Vagina (tissue), 2 donors: ENCODE measurements at regions not wholly inside any gene's neighbourhood (a gene's known extent, or its start where the extent isn't known, plus 50 kb on each side); places are given as distances from the start of the nearest gene placed in this dataset.

Experiments
- DNase-seq, 2 donors: peaks; one replicate each; pipeline ENCODE4 v3.0.0-alpha.2; 2017; ENCODE audit errors: extremely low spot score in 2 of 2
- H3K27ac ChIP-seq: fragments of 200-600 bp; sonication (generic); one replicate; pipeline ENCODE4 v1.5.1; 2019
- H3K27me3 ChIP-seq: fragments of 200-600 bp; sonication (generic); one replicate; pipeline ENCODE4 v1.5.1; 2019
- H3K36me3 ChIP-seq, 2 donors: fragments of 200-600 bp; sonication (generic); one replicate each; pipeline ENCODE4 v1.5.1; 2017 to 2019
- H3K4me1 ChIP-seq: fragments of 200-600 bp; sonication (generic); one replicate; pipeline ENCODE4 v1.5.1; 2019
- H3K4me3 ChIP-seq, 2 donors: fragments of 200-600 bp; sonication (generic); 1 replicate in 1 of 2; 2 replicates in 1 of 2; pipeline ENCODE4 v1.5.1; 2016 to 2019
- H3K9me3 ChIP-seq: fragments of 200-600 bp; sonication (generic); one replicate; pipeline ENCODE4 v1.5.1; 2019
- POLR2A ChIP-seq, 2 donors: fragments of 450-650 bp; IDR thresholded peaks; one replicate each; pipeline ENCODE4 v1.6.1; 2017; ENCODE audit warnings: antibody characterized with exemption in 2 of 2, mild to moderate bottlenecking in 2 of 2, moderate library complexity in 2 of 2
- POLR2AphosphoS5 ChIP-seq, 2 donors: sonication (generic); formaldehyde crosslinking; IDR thresholded peaks; one replicate each; pipeline ENCODE4 v1.9.0; 2017; ENCODE audit warnings: antibody characterized with exemption in 2 of 2, mild to moderate bottlenecking in 2 of 2, low read depth in 1 of 2; ENCODE audit not compliant: insufficient read depth in 1 of 2
- intact Hi-C: fragments of 100-400 bp; cut with DNase I; formaldehyde crosslinking; loops from one replicate; pipeline ENCODE4 v1.15.1; 2023
- TF ChIP-seq, protein P1 (sequence below), 3 experiments: fragments of 450-650 bp in 2 of 3; fragments of 200-600 bp in 1 of 3; sonication (generic) in 1 of 3; IDR thresholded peaks; one replicate each; pipeline ENCODE4 v1.5.1; 2017 to 2019; ENCODE audit warnings: antibody characterized with exemption in 3 of 3, mild to moderate bottlenecking in 2 of 3, moderate library complexity in 2 of 3

DNA sequence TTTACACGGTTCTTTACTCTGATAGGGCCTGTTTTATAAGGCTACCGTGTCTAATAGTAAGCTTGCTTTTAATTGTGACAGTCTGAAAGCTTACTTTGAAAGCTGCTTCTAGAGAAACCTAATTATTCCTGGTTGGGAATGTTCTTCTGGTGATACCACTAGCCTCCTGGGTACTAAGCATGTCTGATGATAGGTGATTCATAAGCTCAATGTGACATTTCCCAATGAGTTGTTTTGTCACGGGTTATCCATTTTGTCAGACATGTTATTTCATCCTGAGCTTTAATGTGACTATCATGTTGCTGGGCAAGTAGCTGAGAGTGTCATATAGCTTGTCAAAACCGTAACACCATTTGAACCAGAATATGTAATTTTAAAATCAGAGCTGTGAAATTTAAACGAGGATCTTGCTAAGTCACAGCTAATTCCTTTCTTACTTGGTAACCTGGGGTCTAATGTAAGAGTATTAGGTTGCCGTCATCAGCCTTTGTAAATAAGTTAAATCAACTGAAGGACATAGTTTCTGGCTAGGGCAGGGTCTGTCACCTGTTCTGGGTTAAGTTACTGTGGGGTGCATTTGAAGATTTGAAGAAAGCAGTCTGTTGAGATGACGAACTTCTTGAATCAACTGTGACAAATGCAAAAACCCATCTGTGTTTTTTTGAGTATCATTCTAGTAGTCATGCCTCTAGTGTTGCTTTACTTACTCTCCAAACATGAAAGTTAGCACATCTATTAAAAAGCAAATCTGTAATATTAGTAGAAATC is 529.2 kb downstream of the USP25 start:
- peak in 1 of 2 donors; percentile 13 for TF ChIP-seq POLR2AphosphoS5 (IDR thresholded peaks at IDR 0.05; ENCODE audit: insufficient read depth in 1 of 2, low read depth in 1 of 2)
- TF ChIP-seq, protein P1, sequence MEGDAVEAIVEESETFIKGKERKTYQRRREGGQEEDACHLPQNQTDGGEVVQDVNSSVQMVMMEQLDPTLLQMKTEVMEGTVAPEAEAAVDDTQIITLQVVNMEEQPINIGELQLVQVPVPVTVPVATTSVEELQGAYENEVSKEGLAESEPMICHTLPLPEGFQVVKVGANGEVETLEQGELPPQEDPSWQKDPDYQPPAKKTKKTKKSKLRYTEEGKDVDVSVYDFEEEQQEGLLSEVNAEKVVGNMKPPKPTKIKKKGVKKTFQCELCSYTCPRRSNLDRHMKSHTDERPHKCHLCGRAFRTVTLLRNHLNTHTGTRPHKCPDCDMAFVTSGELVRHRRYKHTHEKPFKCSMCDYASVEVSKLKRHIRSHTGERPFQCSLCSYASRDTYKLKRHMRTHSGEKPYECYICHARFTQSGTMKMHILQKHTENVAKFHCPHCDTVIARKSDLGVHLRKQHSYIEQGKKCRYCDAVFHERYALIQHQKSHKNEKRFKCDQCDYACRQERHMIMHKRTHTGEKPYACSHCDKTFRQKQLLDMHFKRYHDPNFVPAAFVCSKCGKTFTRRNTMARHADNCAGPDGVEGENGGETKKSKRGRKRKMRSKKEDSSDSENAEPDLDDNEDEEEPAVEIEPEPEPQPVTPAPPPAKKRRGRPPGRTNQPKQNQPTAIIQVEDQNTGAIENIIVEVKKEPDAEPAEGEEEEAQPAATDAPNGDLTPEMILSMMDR (IDR thresholded peaks at IDR 0.05): no peak
- Histone ChIP-seq H3K4me3 (no peak overlapping the region), H3K9me3 (no peaks in the 10 kb centered on the region), H3K27me3 (no peaks in the 10 kb centered on the region), H3K4me1 (peaks cover 9% of the 10 kb centered on the region), H3K36me3 (no peaks in the 10 kb centered on the region), H3K27ac (no peak overlapping the region)
- no peak for DNase-seq
- intact Hi-C loops: no loop called here

DNA sequence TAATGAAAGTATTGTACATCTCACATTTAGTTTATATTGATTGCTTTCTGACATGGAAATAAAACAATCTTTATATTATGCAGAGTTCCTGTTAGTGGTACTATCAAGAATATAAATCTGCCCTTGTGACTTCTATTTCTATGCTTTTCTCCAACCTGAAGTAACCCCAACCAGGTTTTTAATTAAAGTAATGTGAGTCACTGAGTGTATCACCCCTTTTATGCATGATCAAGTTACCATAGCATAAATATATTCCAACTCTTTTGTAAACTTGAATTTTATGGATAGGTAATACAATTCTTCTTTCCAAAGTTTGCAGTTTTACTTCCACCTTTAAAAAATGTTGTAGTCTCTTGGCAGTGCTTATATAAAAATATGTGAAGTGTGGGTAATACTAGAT is 532.3 kb downstream of the USP25 start:
- TF ChIP-seq POLR2AphosphoS5 (IDR thresholded peaks at IDR 0.05; ENCODE audit: insufficient read depth in 1 of 2, low read depth in 1 of 2) (no peak), POLR2A (IDR thresholded peaks at IDR 0.05) (no peak)
- TF ChIP-seq, protein P1 (IDR thresholded peaks at IDR 0.05): no peak
- intact Hi-C loops: no loop called here
- DNase-seq: no peak
- H3K4me3 ChIP-seq: no peak overlapping the region
- H3K27me3 ChIP-seq: no peaks in the 10 kb centered on the region
- no peaks in the 10 kb centered on the region for H3K9me3 ChIP-seq
- H3K27ac ChIP-seq: no peak overlapping the region
- peaks cover 13% of the 10 kb centered on the region for H3K4me1 ChIP-seq
- no peaks in the 10 kb centered on the region for H3K36me3 ChIP-seq

DNA sequence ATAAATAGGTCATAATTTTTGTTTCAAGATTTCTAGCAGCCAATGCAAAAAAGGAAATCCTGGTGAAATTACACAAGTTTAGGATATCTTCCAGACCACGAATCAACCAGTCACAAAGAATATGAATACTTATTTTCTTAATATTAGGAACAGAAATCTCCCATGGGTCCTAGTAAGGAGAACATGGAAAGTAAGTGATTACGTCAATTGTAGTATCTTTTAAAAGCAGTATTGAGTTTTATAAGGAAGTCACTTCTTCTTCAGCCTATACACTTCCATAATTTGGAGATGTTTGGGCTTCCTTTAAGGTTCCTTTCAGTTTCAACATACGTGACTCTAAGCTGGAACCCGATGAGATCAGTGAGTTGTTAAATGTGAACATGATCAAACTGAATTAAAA is 534.5 kb downstream of the USP25 start:
- no peaks in the 10 kb centered on the region for H3K27me3 ChIP-seq
- no peak overlapping the region for H3K4me3 ChIP-seq
- H3K27ac ChIP-seq: no peak overlapping the region
- no peak for DNase-seq
- no peaks in the 10 kb centered on the region for H3K36me3 ChIP-seq
- intact Hi-C loops: no loop called here
- TF ChIP-seq POLR2AphosphoS5 (IDR thresholded peaks at IDR 0.05; ENCODE audit: insufficient read depth in 1 of 2, low read depth in 1 of 2): peak in 1 of 2 donors; percentile 38
- TF ChIP-seq, protein P1 (IDR thresholded peaks at IDR 0.05): no peak
- no peak for TF ChIP-seq POLR2A (IDR thresholded peaks at IDR 0.05)
- no peaks in the 10 kb centered on the region for H3K9me3 ChIP-seq
- H3K4me1 ChIP-seq: peaks cover 13% of the 10 kb centered on the region

DNA sequence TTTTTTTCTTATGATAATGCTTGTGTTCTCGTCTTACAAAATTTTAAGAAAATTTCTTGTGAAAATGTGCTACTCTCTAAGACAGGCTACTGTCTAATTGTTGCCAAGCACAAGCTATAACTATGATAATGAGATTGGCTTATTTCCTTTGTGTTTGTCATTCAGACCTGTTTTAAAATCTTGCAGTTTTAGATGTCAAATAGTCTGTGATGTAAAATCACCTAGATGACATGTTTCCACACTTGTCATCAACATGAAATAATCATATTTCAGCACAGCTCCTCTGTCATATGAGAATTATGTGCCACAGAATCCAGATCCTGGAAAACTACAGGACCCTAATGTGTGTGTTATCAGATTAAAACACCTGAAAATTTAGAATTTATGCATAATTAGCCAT is 539.7 kb downstream of the USP25 start:
- intact Hi-C loops: no loop called here
- Histone ChIP-seq H3K27ac (no peak overlapping the region), H3K9me3 (no peaks in the 10 kb centered on the region), H3K36me3 (no peaks in the 10 kb centered on the region), H3K4me3 (no peak overlapping the region), H3K27me3 (no peaks in the 10 kb centered on the region), H3K4me1 (no peaks in the 10 kb centered on the region)
- DNase-seq: no peak
- TF ChIP-seq POLR2A (IDR thresholded peaks at IDR 0.05): no peak
- TF ChIP-seq, protein P1 (IDR thresholded peaks at IDR 0.05): no peak
- no peak for TF ChIP-seq POLR2AphosphoS5 (IDR thresholded peaks at IDR 0.05; ENCODE audit: insufficient read depth in 1 of 2, low read depth in 1 of 2)
